Testis (tissue), 2 donors: ENCODE measurements at regions not wholly inside any gene's neighbourhood (a gene's known extent, or its start where the extent isn't known, plus 50 kb on each side); places are given as distances from the start of the nearest gene placed in this dataset.

Experiments used
- POLR2A ChIP-seq: fragments of 450-650 bp; IDR thresholded peaks from one replicate; pipeline ENCODE4 v1.6.1; 2017; ENCODE audit warnings: antibody characterized with exemption, mild to moderate bottlenecking, moderate library complexity
- TF ChIP-seq, protein P1 (sequence below), 3 experiments: fragments of 450-650 bp in 2 of 3; fragments of 200-600 bp in 1 of 3; sonication (generic) in 1 of 3; IDR thresholded peaks; one replicate each; pipeline ENCODE4 v1.5.1; 2016 to 2019; ENCODE audit warnings: antibody characterized with exemption in 3 of 3, mild to moderate bottlenecking in 2 of 3, moderate library complexity in 1 of 3

DNA sequence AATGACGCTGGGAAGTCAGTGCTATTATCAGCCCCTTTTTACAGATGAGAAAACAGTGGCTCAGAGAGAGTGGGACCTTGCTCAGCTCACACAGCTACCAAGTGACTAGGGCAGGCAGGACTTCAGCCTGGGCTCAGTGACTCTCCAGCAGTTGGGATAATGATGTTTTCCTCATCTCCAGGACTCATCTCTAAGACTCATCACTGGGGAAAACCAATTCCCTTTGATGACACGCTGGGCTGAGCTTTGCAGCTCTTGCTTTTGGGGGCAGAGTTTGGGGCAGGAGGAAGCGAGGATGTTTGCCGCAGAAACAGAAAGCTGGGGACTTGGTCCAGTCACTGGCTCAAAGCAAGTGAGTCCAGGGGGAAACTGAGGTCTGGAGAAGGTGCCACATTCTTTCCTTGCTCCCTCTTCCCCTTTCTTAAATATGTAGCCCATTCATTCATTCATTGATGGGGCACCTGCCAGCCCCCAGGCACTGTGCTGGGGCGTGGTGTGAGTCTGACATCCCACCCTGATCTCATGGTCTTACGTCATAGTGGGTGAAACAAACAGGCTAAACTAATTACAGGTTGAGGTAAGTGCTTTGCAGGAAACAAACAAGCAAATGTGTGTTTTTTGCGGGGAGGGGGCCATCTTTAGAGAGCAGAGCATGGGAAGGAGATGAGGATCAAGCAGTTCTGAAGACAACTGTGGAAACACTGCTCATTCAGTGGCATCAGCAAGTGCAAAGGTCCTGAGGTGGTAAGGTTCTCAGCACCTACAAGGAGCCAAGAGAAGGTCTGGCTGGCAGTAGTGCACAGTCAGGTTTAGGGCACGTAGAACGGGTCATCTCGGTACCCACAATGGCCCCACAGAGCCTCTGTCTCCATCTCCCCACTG is 74.4 kb upstream of the PMEPA1 start:
- TF ChIP-seq, protein P1, sequence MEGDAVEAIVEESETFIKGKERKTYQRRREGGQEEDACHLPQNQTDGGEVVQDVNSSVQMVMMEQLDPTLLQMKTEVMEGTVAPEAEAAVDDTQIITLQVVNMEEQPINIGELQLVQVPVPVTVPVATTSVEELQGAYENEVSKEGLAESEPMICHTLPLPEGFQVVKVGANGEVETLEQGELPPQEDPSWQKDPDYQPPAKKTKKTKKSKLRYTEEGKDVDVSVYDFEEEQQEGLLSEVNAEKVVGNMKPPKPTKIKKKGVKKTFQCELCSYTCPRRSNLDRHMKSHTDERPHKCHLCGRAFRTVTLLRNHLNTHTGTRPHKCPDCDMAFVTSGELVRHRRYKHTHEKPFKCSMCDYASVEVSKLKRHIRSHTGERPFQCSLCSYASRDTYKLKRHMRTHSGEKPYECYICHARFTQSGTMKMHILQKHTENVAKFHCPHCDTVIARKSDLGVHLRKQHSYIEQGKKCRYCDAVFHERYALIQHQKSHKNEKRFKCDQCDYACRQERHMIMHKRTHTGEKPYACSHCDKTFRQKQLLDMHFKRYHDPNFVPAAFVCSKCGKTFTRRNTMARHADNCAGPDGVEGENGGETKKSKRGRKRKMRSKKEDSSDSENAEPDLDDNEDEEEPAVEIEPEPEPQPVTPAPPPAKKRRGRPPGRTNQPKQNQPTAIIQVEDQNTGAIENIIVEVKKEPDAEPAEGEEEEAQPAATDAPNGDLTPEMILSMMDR (IDR thresholded peaks at IDR 0.05), result no peak
- TF ChIP-seq POLR2A, result no peak
